Loucy (cell line): ENCODE measurements at regions not wholly inside any gene's neighbourhood (a gene's known extent, or its start where the extent isn't known, plus 50 kb on each side); places are given as distances from the start of the nearest gene placed in this dataset.
"Not testable (repeated sequence)": the region's sequence is repeated elsewhere in the genome, so short reads cannot be mapped to it uniquely, and the experiment has no call there.

Source experiments
- H2AFZ ChIP-seq: fragments of 200-600 bp; sonication (generic); 2 replicates; pipeline ENCODE4 v1.6.0; 2016; ENCODE audit warnings: antibody characterized with exemption, mild to moderate bottlenecking, low read length, moderate library complexity
- H3F3A ChIP-seq: fragments of 200-600 bp; 2 replicates; pipeline ENCODE4 v1.6.0; 2016; ENCODE audit warnings: antibody characterized with exemption, low read depth, mild to moderate bottlenecking
- H3K27me3 ChIP-seq: fragments of 200-600 bp; sonication (generic); 2 replicates; pipeline ENCODE4 v1.6.1; 2014; ENCODE audit warnings: low read length, mild to moderate bottlenecking; ENCODE audit not compliant: insufficient read depth, poor library complexity, severe bottlenecking
- H3K36me3 ChIP-seq: fragments of 200-600 bp; sonication (generic); 2 replicates; pipeline ENCODE4 v1.6.1; 2016; ENCODE audit warnings: low read length; ENCODE audit not compliant: insufficient read depth
- H3K4me1 ChIP-seq: fragments of 200-600 bp; sonication (generic); 2 replicates; pipeline ENCODE4 v1.5.1; 2014; ENCODE audit warnings: low read length, mild to moderate bottlenecking; ENCODE audit not compliant: insufficient read depth, poor library complexity, severe bottlenecking
- H3K4me2 ChIP-seq: fragments of 200-600 bp; sonication (generic); 2 replicates; pipeline ENCODE4 v1.6.0; 2014; ENCODE audit warnings: antibody characterized with exemption, low read length, low read depth, mild to moderate bottlenecking; ENCODE audit not compliant: poor library complexity, severe bottlenecking
- H3K4me3 ChIP-seq: fragments of 200-600 bp; sonication (generic); 2 replicates; pipeline ENCODE4 v1.5.1; 2014; ENCODE audit warnings: low read length, mild to moderate bottlenecking, mixed read lengths; ENCODE audit not compliant: poor library complexity, severe bottlenecking
- H3K79me2 ChIP-seq: fragments of 200-600 bp; sonication (generic); 2 replicates; pipeline ENCODE4 v1.6.1; 2014; ENCODE audit warnings: low read length; ENCODE audit not compliant: insufficient read depth
- H3K9ac ChIP-seq: fragments of 200-600 bp; sonication (generic); 2 replicates; pipeline ENCODE4 v1.6.0; 2014; ENCODE audit warnings: mild to moderate bottlenecking, low read depth, low read length, moderate library complexity; ENCODE audit not compliant: poor library complexity, severe bottlenecking
- H3K9me2 ChIP-seq: fragments of 200-600 bp; sonication (generic); replicated peaks from 2 replicates; pipeline ENCODE4 v1.6.1; 2016; ENCODE audit warnings: low read depth, low read length, mixed read lengths
- H3K9me3 ChIP-seq: fragments of 200-600 bp; sonication (generic); 2 replicates; pipeline ENCODE4 v1.6.1; 2014; ENCODE audit warnings: mild to moderate bottlenecking, antibody characterized with exemption, low read length, low read depth; ENCODE audit not compliant: insufficient read depth
- H4K20me1 ChIP-seq: fragments of 200-600 bp; sonication (generic); 2 replicates; pipeline ENCODE4 v1.6.0; 2014; ENCODE audit warnings: antibody characterized with exemption, low read length, mild to moderate bottlenecking; ENCODE audit not compliant: insufficient read depth, poor library complexity, severe bottlenecking
- EZH2phosphoT487 ChIP-seq: fragments of 200-600 bp; IDR thresholded peaks from 2 replicates; pipeline ENCODE4 v1.6.1; 2018; ENCODE audit warnings: antibody characterized with exemption, mild to moderate bottlenecking, moderate library complexity, borderline replicate concordance
- TF ChIP-seq, protein P1 (sequence below): fragments of 200-600 bp; sonication (generic); conservative IDR thresholded peaks from 2 replicates; pipeline ENCODE4 v1.5.1; 2014; ENCODE audit warnings: mild to moderate bottlenecking, antibody characterized with exemption, low read length

DNA sequence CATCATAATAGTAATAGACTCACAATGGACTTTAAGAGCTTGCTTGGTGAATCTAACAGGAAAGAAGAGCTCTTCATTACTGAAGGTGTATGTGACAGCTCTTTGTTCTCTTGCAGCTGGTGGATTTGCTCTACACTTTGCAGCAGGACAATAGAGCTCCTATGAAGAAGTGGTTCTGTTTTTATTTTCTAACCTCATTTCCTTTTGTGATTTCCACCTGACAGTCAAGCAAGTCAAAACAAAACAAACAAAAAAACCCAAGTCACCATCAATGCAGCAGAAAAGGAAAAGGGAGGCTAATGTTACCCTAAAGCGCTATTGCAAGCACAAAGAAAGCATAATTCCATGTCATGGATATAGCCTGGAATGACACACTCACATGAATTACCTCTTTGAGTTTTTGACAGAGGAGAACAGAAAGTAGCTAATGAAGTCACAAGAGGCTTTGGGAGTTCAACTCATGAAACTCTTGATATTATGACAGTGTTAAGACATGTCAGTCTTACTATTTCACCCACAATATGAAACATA, 1188.1 kb downstream of the EPHA7 start:
- Histone ChIP-seq H3K4me2 (no peak overlapping the region), H3K4me3 (no peak overlapping the region), H3K9me2 (no peaks in the 10 kb centered on the region), H3K4me1 (no peaks in the 10 kb centered on the region), H2AFZ (no peak overlapping the region), H3K9me3 (no peaks in the 10 kb centered on the region), H3K36me3 (no peaks in the 10 kb centered on the region), H3K9ac (no peak overlapping the region), H3K79me2 (no peaks in the 10 kb centered on the region), H3F3A (no peaks in the 10 kb centered on the region), H3K27me3 (no peaks in the 10 kb centered on the region), H4K20me1 (no peaks in the 10 kb centered on the region)
- TF ChIP-seq EZH2phosphoT487: no peak
- TF ChIP-seq, protein P1, sequence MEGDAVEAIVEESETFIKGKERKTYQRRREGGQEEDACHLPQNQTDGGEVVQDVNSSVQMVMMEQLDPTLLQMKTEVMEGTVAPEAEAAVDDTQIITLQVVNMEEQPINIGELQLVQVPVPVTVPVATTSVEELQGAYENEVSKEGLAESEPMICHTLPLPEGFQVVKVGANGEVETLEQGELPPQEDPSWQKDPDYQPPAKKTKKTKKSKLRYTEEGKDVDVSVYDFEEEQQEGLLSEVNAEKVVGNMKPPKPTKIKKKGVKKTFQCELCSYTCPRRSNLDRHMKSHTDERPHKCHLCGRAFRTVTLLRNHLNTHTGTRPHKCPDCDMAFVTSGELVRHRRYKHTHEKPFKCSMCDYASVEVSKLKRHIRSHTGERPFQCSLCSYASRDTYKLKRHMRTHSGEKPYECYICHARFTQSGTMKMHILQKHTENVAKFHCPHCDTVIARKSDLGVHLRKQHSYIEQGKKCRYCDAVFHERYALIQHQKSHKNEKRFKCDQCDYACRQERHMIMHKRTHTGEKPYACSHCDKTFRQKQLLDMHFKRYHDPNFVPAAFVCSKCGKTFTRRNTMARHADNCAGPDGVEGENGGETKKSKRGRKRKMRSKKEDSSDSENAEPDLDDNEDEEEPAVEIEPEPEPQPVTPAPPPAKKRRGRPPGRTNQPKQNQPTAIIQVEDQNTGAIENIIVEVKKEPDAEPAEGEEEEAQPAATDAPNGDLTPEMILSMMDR: no peak

DNA sequence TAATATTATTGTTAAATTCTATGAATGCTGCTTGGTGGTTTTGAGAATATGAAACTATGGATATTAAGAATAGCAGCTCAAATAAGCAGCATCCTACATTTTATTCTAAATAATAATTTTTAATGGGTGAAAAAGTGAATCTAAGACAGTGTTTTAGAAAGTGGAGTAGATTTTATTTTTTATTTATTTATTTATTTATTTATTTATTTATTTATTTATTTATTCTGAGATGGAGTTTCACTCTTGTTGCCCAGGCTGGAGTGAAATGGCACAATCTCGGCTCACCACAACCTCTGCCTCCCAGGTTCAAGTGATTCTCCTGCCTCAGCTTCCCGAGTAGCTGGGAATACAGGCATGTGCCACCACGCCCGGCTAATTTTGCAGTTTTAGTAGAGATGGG, 1199.4 kb downstream of the EPHA7 start:
- not testable (repeated sequence) for H4K20me1 ChIP-seq, H3F3A ChIP-seq, H3K79me2 ChIP-seq, H3K36me3 ChIP-seq, H3K4me1 ChIP-seq, H3K4me2 ChIP-seq, H3K4me3 ChIP-seq, H3K9me2 ChIP-seq, H3K27me3 ChIP-seq, H3K9ac ChIP-seq, H3K9me3 ChIP-seq, H2AFZ ChIP-seq

DNA sequence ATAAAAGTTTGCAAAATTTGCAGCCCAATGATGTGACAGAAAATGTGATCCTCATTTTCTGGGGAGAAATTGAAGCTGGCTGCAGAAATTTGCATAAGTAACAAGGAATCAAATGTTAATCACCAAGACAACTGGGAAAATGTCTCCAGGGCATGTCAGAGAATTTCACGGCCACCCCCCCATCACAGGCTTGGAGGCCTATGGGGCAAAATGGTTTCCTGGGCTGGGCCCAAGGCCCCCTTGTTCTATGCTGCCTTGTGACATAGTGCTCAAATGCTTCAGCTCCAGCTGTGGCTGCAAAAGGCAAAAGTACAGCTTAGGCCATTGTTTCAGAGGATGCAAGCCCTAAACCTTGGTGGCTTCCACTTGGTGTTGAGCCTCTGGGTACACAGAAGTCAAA, 1202.6 kb downstream of the EPHA7 start:
- no peaks in the 10 kb centered on the region for H4K20me1 ChIP-seq
- H3K9me2 ChIP-seq: no peaks in the 10 kb centered on the region
- no peaks in the 10 kb centered on the region for H3F3A ChIP-seq
- no peak overlapping the region for H3K9ac ChIP-seq
- H3K36me3 ChIP-seq: no peaks in the 10 kb centered on the region
- no peaks in the 10 kb centered on the region for H3K9me3 ChIP-seq
- H3K27me3 ChIP-seq: no peaks in the 10 kb centered on the region
- H3K4me3 ChIP-seq: no peak overlapping the region
- no peak overlapping the region for H2AFZ ChIP-seq
- no peaks in the 10 kb centered on the region for H3K4me1 ChIP-seq
- no peaks in the 10 kb centered on the region for H3K79me2 ChIP-seq
- TF ChIP-seq, protein P1: no peak
- no peak for TF ChIP-seq EZH2phosphoT487
- H3K4me2 ChIP-seq: no peak overlapping the region

DNA sequence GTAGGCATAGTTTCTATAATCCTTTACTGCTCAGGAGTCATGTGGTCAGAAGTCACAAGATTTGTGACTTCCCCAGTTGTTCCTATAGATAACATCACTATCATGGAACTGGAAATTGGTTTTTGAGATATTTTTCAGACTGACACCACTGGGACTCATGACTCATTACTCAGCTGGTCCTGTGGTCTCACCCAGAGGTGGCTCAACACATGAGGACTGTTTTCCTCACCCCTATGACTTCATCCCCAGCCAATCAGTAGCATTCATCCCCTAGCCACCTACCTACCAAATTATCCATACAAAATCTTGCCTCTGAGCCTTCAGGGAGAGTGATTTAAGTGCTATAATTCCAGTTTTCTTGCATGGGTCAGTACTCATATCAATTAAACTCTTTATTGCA, 1217.7 kb downstream of the EPHA7 start:
- H3K27me3 ChIP-seq: no peaks in the 10 kb centered on the region

More for the DNA sequence above, 1217.7 kb downstream of the EPHA7 start:
- no peaks in the 10 kb centered on the region; the same call in 1 of the 2 replicates for H3K9me3 ChIP-seq
- TF ChIP-seq EZH2phosphoT487: no peak
- TF ChIP-seq, protein P1: no peak
- H3K36me3 ChIP-seq: no peaks in the 10 kb centered on the region
- no peak overlapping the region for H3K9ac ChIP-seq
- H2AFZ ChIP-seq: no peak overlapping the region
- H3F3A ChIP-seq: no peaks in the 10 kb centered on the region
- no peaks in the 10 kb centered on the region for H3K4me1 ChIP-seq
- H3K9me2 ChIP-seq: no peaks in the 10 kb centered on the region
- no peaks in the 10 kb centered on the region for H4K20me1 ChIP-seq
- no peak overlapping the region for H3K4me2 ChIP-seq
- H3K4me3 ChIP-seq: no peak overlapping the region
- no peaks in the 10 kb centered on the region for H3K79me2 ChIP-seq
